HG02938 (cell line): ENCODE measurements at regions not wholly inside any gene's neighbourhood (a gene's known extent, or its start where the extent isn't known, plus 50 kb on each side); places are given as distances from the start of the nearest gene placed in this dataset.

Experiments used
- ATAC-seq: cut with Tn5 transposase; IDR thresholded peaks from one replicate; pipeline ENCODE4 v1.9.1; 2021; ENCODE audit warnings: mild to moderate bottlenecking, moderate library complexity; ENCODE audit not compliant: unreplicated experiment

GRCh38 chr7:155916926-155917655, 104.8 kb upstream of the SHH start:
- ATAC-seq: no peak

GRCh38 chr7:155914341-155914740, 102.1 kb upstream of the SHH start:
- ATAC-seq: no peak

- ATAC-seq: no peak
These were observed 101.5 kb upstream of the SHH start for GRCh38 chr7:155913719-155914118.

GRCh38 chr7:155913291-155913690, 101.0 kb upstream of the SHH start:
- no peak for ATAC-seq

GRCh38 chr7:155911471-155912105, 99.3 kb upstream of the SHH start:
- no peak for ATAC-seq

GRCh38 chr7:155908385-155908784, 96.1 kb upstream of the SHH start:
- no peak for ATAC-seq

- ATAC-seq: no peak
These were observed 95.4 kb upstream of the SHH start for GRCh38 chr7:155907450-155908200.

GRCh38 chr7:155901176-155901575, 88.9 kb upstream of the SHH start:
- ATAC-seq: no peak

GRCh38 chr7:155899596-155899995, 87.3 kb upstream of the SHH start:
- no peak for ATAC-seq

GRCh38 chr7:155897758-155898386, 85.6 kb upstream of the SHH start:
- no peak for ATAC-seq

GRCh38 chr7:155896531-155897263, 84.4 kb upstream of the SHH start:
- no peak for ATAC-seq

- ATAC-seq: no peak
These were observed 81.4 kb upstream of the SHH start for GRCh38 chr7:155893664-155894063.

GRCh38 chr7:155893176-155893575, 80.9 kb upstream of the SHH start:
- no peak for ATAC-seq

- ATAC-seq: no peak
These were observed 77.6 kb upstream of the SHH start for GRCh38 chr7:155889636-155890511.

GRCh38 chr7:155887174-155887525, 74.9 kb upstream of the SHH start:
- no peak for ATAC-seq

- no peak for ATAC-seq
These were observed 74.3 kb upstream of the SHH start for GRCh38 chr7:155886391-155887173.

- no peak for ATAC-seq
These were observed 73.2 kb upstream of the SHH start for GRCh38 chr7:155885167-155886155.
